ENCODE measurements at regions not wholly inside any gene's neighbourhood (a gene's known extent, or its start where the extent isn't known, plus 50 kb on each side); places are given as distances from the start of the nearest gene placed in this dataset.

DNA sequence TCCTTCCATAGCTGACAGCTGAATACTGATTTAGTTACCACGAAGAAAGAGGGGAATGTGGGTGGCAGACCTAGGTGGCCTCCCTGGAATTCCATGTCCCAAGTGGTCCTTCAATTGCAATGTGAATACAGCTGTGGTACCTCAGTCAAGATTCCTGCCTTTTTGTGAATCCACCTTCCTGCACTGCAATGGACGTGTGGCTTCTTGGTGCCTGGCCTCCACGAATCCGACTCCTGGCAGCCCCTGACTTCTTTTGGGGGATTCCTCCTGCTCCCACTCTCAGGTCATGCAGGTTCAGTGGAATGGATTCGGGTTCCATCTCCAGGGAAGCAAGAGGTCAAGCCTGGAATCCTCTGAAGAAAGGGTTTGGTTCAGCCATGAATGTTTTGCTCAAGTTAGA, 117.8 kb downstream of the DACT2 start:
- Histone ChIP-seq H3K9ac (ENCODE audit: low read depth in 1 of 2, low read length in 2 of 2) (no peak overlapping the region), H3K36me3 (ENCODE audit: control insufficient read depth in 1 of 2, insufficient read depth in 2 of 2, low read length in 2 of 2) (no peaks in the 10 kb centered on the region), H3K9me3 (ENCODE audit: control insufficient read depth in 1 of 2, low read length in 2 of 2) (no peaks in the 10 kb centered on the region), H3K27me3 (ENCODE audit: control insufficient read depth in 1 of 2, insufficient read depth in 2 of 2, low read length in 2 of 2) (no peaks in the 10 kb centered on the region), H3K4me3 (ENCODE audit: low read depth in 1 of 2, low read length in 2 of 2) (no peak overlapping the region), H3K27ac (ENCODE audit: low read depth, low read length) (no peak overlapping the region), H3K4me1 (ENCODE audit: control insufficient read depth in 1 of 2, insufficient read depth in 2 of 2, low read length in 2 of 2) (peaks cover 2% of the 10 kb centered on the region in 2 donors)

DNA sequence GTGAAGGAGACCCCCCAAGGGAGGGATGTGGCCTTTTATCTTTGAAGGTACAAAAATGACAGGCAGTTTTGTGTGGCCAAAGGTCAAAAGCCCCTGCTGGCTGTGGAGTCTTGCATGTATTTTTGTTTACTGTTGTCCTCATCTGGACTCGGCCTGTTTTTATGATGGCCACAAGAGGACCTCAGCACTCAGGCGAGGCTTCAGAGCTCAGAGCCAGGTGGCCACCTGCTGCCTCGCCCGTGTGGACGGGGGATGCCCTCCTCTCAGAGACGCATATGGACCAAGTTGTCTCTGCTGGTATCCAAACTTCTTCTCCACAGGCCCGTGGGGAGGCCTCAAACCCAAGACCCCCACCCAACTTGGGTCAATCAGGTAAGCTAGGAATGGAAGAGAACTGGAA, 118.2 kb downstream of the DACT2 start:
- no peaks in the 10 kb centered on the region for H3K27me3 ChIP-seq (ENCODE audit: control insufficient read depth in 1 of 2, insufficient read depth in 2 of 2, low read length in 2 of 2)
- H3K4me1 ChIP-seq (ENCODE audit: control insufficient read depth in 1 of 2, insufficient read depth in 2 of 2, low read length in 2 of 2): peaks cover 6% of the 10 kb centered on the region in 2 donors
- H3K36me3 ChIP-seq (ENCODE audit: control insufficient read depth in 1 of 2, insufficient read depth in 2 of 2, low read length in 2 of 2): no peaks in the 10 kb centered on the region
- H3K27ac ChIP-seq (ENCODE audit: low read depth, low read length): no peak overlapping the region
- H3K4me3 ChIP-seq (ENCODE audit: low read depth in 1 of 2, low read length in 2 of 2): no peak overlapping the region
- no peaks in the 10 kb centered on the region for H3K9me3 ChIP-seq (ENCODE audit: control insufficient read depth in 1 of 2, low read length in 2 of 2)
- no peak overlapping the region for H3K9ac ChIP-seq (ENCODE audit: low read depth in 1 of 2, low read length in 2 of 2)

GRCh38 chr6:168200571-168201134, 118.9 kb downstream of the DACT2 start:
- H3K4me1 ChIP-seq (ENCODE audit: control insufficient read depth in 1 of 2, insufficient read depth in 2 of 2, low read length in 2 of 2): peaks cover 8 to 10% of the 10 kb centered on the region in 2 donors
- no peak overlapping the region for H3K4me3 ChIP-seq (ENCODE audit: low read depth in 1 of 2, low read length in 2 of 2)
- H3K27ac ChIP-seq (ENCODE audit: low read depth, low read length): no peak overlapping the region
- no peaks in the 10 kb centered on the region for H3K27me3 ChIP-seq (ENCODE audit: control insufficient read depth in 1 of 2, insufficient read depth in 2 of 2, low read length in 2 of 2)
- H3K36me3 ChIP-seq (ENCODE audit: control insufficient read depth in 1 of 2, insufficient read depth in 2 of 2, low read length in 2 of 2): no peaks in the 10 kb centered on the region
- H3K9me3 ChIP-seq (ENCODE audit: control insufficient read depth in 1 of 2, low read length in 2 of 2): no peaks in the 10 kb centered on the region
- no peak overlapping the region for H3K9ac ChIP-seq (ENCODE audit: low read depth in 1 of 2, low read length in 2 of 2)

DNA sequence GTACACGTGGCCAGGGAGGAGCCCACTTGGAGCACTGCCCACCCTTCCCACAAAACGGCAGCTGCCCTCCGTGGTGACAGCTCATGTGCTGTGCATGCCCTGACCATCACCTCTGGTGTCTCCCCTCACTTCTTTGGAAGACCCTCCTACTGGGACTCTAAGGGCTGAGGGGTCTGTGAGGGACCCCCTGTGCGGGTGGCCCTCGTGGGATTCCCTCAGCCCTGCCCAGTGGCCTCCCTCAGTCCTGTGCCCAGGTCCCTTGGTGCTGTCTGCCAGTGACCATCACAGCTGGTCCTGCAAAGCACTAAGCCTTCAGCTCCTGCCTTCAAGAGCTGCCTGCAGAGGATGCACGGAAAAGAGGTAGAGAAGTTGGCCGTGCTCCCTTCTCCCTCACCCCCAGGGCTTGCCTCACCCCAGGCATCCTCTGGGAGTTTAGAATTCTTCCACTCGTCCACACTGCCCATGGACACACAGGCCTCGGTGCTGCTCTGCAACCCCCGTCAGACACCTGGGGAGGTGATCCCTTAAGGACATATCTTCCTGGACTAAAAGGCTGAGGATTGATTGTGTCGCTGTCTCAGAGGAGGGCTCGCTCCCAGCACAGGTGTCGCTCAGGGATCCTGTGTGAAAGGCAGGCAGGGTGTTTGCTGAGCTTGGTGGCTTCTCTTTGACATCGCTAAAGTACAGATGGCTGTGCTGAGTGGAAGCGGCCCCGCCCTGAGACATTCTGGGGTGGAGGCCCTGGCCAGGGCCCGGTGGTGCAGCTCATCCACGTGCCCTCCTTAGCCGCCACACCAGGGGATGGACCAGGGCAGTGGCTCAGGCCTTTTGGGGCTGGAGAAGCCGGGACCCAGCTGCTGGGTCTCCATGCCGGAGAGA, 119.5 kb upstream of the FRMD1 start:
- Histone ChIP-seq H3K9ac (ENCODE audit: low read depth in 1 of 2, low read length in 2 of 2) (no peak overlapping the region), H3K4me3 (ENCODE audit: low read depth in 1 of 2, low read length in 2 of 2) (no peak overlapping the region), H3K9me3 (ENCODE audit: control insufficient read depth in 1 of 2, low read length in 2 of 2) (no peaks in the 10 kb centered on the region), H3K27me3 (ENCODE audit: control insufficient read depth in 1 of 2, insufficient read depth in 2 of 2, low read length in 2 of 2) (no peaks in the 10 kb centered on the region), H3K36me3 (ENCODE audit: control insufficient read depth in 1 of 2, insufficient read depth in 2 of 2, low read length in 2 of 2) (no peaks in the 10 kb centered on the region), H3K4me1 (ENCODE audit: control insufficient read depth in 1 of 2, insufficient read depth in 2 of 2, low read length in 2 of 2) (peaks cover 8 to 10% of the 10 kb centered on the region in 2 donors), H3K27ac (ENCODE audit: low read depth, low read length) (no peak overlapping the region)

DNA sequence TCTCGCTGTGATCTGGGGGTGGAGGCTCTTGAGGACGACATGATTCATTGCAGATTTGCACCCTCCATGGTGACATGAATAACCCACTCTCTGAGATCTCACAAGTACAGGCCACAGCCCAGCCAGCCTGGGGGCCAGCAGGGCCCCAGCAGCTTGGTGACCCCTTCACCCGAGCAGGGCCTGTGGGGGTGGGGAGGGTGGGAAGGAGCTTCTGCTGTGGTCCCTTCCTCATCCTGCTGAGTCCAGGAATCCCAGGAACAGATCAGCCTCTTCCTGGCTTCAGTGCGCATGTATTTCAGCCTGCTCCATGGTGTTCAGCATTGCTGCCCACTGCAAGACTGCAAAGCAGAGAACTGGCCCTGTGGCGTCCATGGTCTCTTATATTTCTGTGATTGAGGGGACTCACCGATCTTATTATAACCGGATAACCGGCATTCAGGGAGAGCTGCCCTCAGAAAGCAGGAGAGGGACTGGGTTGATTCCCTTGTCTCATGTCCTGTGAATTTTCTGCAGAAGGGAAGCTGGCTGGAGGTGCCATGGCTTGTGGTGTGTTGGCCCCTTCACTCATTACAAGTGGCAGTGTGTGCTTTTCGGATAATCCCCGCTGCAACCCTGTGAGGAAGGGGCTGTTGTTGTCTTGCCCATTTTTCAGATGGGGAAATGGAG, 118.8 kb upstream of the FRMD1 start:
- H3K4me1 ChIP-seq (ENCODE audit: control insufficient read depth in 1 of 2, insufficient read depth in 2 of 2, low read length in 2 of 2): peaks cover 8 to 10% of the 10 kb centered on the region in 2 donors
- no peaks in the 10 kb centered on the region for H3K36me3 ChIP-seq (ENCODE audit: control insufficient read depth in 1 of 2, insufficient read depth in 2 of 2, low read length in 2 of 2)
- no peak overlapping the region for H3K9ac ChIP-seq (ENCODE audit: low read depth in 1 of 2, low read length in 2 of 2)
- no peak overlapping the region for H3K4me3 ChIP-seq (ENCODE audit: low read depth in 1 of 2, low read length in 2 of 2)
- no peak overlapping the region for H3K27ac ChIP-seq (ENCODE audit: low read depth, low read length)
- no peaks in the 10 kb centered on the region for H3K27me3 ChIP-seq (ENCODE audit: control insufficient read depth in 1 of 2, insufficient read depth in 2 of 2, low read length in 2 of 2)
- no peaks in the 10 kb centered on the region for H3K9me3 ChIP-seq (ENCODE audit: control insufficient read depth in 1 of 2, low read length in 2 of 2)

- H3K4me1 ChIP-seq (ENCODE audit: control insufficient read depth in 1 of 2, insufficient read depth in 2 of 2, low read length in 2 of 2): peaks cover 8 to 10% of the 10 kb centered on the region in 2 donors
- H3K4me3 ChIP-seq (ENCODE audit: low read depth in 1 of 2, low read length in 2 of 2): no peak overlapping the region
- no peaks in the 10 kb centered on the region for H3K36me3 ChIP-seq (ENCODE audit: control insufficient read depth in 1 of 2, insufficient read depth in 2 of 2, low read length in 2 of 2)
- H3K9ac ChIP-seq (ENCODE audit: low read depth in 1 of 2, low read length in 2 of 2): no peak overlapping the region
- no peaks in the 10 kb centered on the region for H3K27me3 ChIP-seq (ENCODE audit: control insufficient read depth in 1 of 2, insufficient read depth in 2 of 2, low read length in 2 of 2)
- H3K27ac ChIP-seq (ENCODE audit: low read depth, low read length): no peak overlapping the region
- H3K9me3 ChIP-seq (ENCODE audit: control insufficient read depth in 1 of 2, low read length in 2 of 2): no peaks in the 10 kb centered on the region
These were observed 118.0 kb upstream of the FRMD1 start for GRCh38 chr6:168196881-168197635.

DNA sequence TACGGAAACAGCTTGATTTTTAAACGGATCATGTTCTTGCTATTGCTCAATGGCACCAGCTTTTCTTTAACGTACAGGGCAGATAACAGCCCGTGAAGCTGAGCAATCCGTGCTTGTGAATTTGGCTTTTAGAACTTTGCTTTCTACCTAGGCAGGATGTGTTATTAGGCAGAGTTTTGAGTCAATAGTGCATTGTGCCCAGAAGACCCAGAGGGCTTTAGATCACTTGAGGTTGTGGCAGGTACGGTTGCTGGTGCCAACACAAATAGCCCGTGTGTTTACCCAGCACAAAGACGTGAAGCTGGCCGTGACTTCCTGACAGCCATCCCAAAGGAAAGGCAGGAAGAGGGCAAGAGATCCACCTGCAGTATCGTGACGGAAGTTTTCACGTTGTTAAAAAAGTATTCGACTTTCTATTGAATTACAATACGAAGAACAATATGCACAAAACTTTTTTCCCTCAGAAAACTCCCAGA, 117.4 kb upstream of the FRMD1 start:
- no peaks in the 10 kb centered on the region for H3K9me3 ChIP-seq (ENCODE audit: control insufficient read depth in 1 of 2, low read length in 2 of 2)
- no peaks in the 10 kb centered on the region for H3K27me3 ChIP-seq (ENCODE audit: control insufficient read depth in 1 of 2, insufficient read depth in 2 of 2, low read length in 2 of 2)
- H3K27ac ChIP-seq (ENCODE audit: low read depth, low read length): no peak overlapping the region
- H3K36me3 ChIP-seq (ENCODE audit: control insufficient read depth in 1 of 2, insufficient read depth in 2 of 2, low read length in 2 of 2): no peaks in the 10 kb centered on the region
- no peak overlapping the region for H3K9ac ChIP-seq (ENCODE audit: low read depth in 1 of 2, low read length in 2 of 2)
- H3K4me1 ChIP-seq (ENCODE audit: control insufficient read depth in 1 of 2, insufficient read depth in 2 of 2, low read length in 2 of 2): peaks cover 8 to 10% of the 10 kb centered on the region in 2 donors
- H3K4me3 ChIP-seq (ENCODE audit: low read depth in 1 of 2, low read length in 2 of 2): peak overlapping the region; percentile 16 to 28

DNA sequence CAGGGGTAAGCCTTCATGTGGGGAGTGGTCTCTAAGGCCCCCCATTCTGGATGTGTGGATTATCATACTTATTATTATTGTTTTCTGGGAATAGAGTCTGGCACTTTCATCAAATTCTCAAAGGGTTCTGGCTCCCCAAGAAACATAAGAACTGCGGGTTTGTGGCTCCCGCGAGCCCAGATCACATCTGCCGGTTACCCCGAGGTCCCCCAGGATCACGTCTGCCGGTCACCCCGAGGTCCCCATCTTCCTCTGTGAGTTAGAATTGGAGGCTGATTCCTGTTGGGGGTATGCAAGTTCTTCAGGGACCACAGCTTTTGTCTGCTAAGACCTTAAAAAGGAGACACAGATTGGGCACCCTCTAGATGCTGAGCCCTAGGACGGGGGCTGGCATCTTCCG, 116.7 kb upstream of the FRMD1 start:
- Histone ChIP-seq H3K9me3 (ENCODE audit: control insufficient read depth in 1 of 2, low read length in 2 of 2) (no peaks in the 10 kb centered on the region), H3K9ac (ENCODE audit: low read depth in 1 of 2, low read length in 2 of 2) (no peak overlapping the region), H3K27me3 (ENCODE audit: control insufficient read depth in 1 of 2, insufficient read depth in 2 of 2, low read length in 2 of 2) (no peaks in the 10 kb centered on the region), H3K27ac (ENCODE audit: low read depth, low read length) (no peak overlapping the region), H3K4me1 (ENCODE audit: control insufficient read depth in 1 of 2, insufficient read depth in 2 of 2, low read length in 2 of 2) (peaks cover 8 to 10% of the 10 kb centered on the region in 2 donors), H3K36me3 (ENCODE audit: control insufficient read depth in 1 of 2, insufficient read depth in 2 of 2, low read length in 2 of 2) (no peaks in the 10 kb centered on the region), H3K4me3 (ENCODE audit: low read depth in 1 of 2, low read length in 2 of 2) (no peak overlapping the region)

- no peaks in the 10 kb centered on the region for H3K27me3 ChIP-seq (ENCODE audit: control insufficient read depth in 1 of 2, insufficient read depth in 2 of 2, low read length in 2 of 2)
- no peak overlapping the region for H3K27ac ChIP-seq (ENCODE audit: low read depth, low read length)
- no peak overlapping the region for H3K4me3 ChIP-seq (ENCODE audit: low read depth in 1 of 2, low read length in 2 of 2)
- H3K9me3 ChIP-seq (ENCODE audit: control insufficient read depth in 1 of 2, low read length in 2 of 2): no peaks in the 10 kb centered on the region
- no peak overlapping the region for H3K9ac ChIP-seq (ENCODE audit: low read depth in 1 of 2, low read length in 2 of 2)
- H3K36me3 ChIP-seq (ENCODE audit: control insufficient read depth in 1 of 2, insufficient read depth in 2 of 2, low read length in 2 of 2): no peaks in the 10 kb centered on the region
- H3K4me1 ChIP-seq (ENCODE audit: control insufficient read depth in 1 of 2, insufficient read depth in 2 of 2, low read length in 2 of 2): peaks cover 8 to 10% of the 10 kb centered on the region in 2 donors
These were observed 115.9 kb upstream of the FRMD1 start for GRCh38 chr6:168194732-168195567.

Measured in duodenal mucosa (tissue), 2 donors.